ENCODE measurements at regions not wholly inside any gene's neighbourhood (a gene's known extent, or its start where the extent isn't known, plus 50 kb on each side); places are given as distances from the start of the nearest gene placed in this dataset.

DNA sequence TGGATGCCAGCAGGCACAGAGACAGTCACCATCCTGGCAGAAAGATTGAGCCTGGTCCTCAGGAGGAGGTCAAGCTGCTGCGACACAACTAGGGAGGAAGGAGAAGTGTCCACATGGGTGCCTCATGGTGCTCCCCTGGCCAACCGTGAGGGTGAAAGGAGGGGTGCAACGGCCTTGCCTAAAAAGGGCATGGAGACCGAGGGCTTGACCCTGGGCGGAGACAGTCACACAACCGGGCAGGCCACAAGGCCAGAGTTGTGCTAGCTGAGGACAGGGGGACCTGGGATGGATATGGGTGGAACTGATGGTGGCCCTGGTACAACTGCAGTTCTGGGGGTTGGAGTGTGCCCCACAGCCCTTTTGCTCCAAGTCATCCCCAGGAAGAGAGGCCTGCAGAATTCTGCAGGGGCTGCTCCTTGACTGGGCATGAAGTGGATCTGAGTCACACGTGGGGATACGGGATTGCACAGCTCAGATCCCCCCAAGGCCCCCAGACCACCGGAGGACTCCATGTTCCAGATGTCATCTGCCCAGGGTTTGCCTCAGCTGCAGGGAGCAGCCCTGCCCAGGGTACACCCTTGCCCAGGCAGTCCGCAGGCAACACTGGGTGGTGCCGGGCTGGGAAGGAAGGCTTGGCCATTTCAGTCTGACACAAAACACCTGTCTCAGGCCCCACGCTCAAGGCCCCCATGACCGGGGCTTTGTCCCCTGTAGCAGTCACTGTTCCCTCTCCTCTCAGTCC lies 602.3 kb upstream of the MGMT start:
- no peak overlapping the region for H3K4me3 ChIP-seq (ENCODE audit: low read length in 2 of 2)
- H3K4me1 ChIP-seq (ENCODE audit: control insufficient read depth in 2 of 2, insufficient read depth in 1 of 2, low read depth in 1 of 2, low read length in 2 of 2) = peaks cover 0 to 11% of the 10 kb centered on the region in 2 donors
- H3K4me2 ChIP-seq (ENCODE audit: insufficient read depth, low read length, poor library complexity, severe bottlenecking) = no peak overlapping the region
- no peaks in the 10 kb centered on the region for H3K27me3 ChIP-seq (ENCODE audit: control insufficient read depth in 3 of 3, insufficient read depth in 3 of 3, low read depth in 1 of 3, low read length in 3 of 3)
- no peak overlapping the region for H2BK15ac ChIP-seq (ENCODE audit: low read length)
- H2BK12ac ChIP-seq (ENCODE audit: low read length) = no peak overlapping the region
- peak overlapping the region; percentile 15 for H3K18ac ChIP-seq (ENCODE audit: low read length)
- H3K14ac ChIP-seq (ENCODE audit: low read length) = peak overlapping the region; percentile 40
- H2BK5ac ChIP-seq (ENCODE audit: low read length) = no peak overlapping the region
- no peak for DNase-seq (ENCODE audit: low spot score)
- no CpG with 5 or more reads among the region's 13 CpGs for WGBS, 2 donors (ENCODE audit: extremely low coverage in 2 of 2, insufficient read length in 2 of 2, insufficient replicate concordance in 1 of 2)
- H3K27ac ChIP-seq (replicated peaks; ENCODE audit: low read length) = no peak overlapping the region
- no peaks in the 10 kb centered on the region for H3K79me1 ChIP-seq (ENCODE audit: low read depth, low read length)
- no peak overlapping the region for H3K4ac ChIP-seq (ENCODE audit: low read length)
- no peak overlapping the region for H2BK120ac ChIP-seq (ENCODE audit: low read depth, low read length)
- no peak overlapping the region for H3K9ac ChIP-seq (ENCODE audit: low read depth, low read length, poor library complexity)
- no peak overlapping the region for H3K23ac ChIP-seq (ENCODE audit: low read depth, low read length, poor library complexity)
- no peaks in the 10 kb centered on the region for H3K36me3 ChIP-seq (replicated peaks in 1 of 2; ENCODE audit: control insufficient read depth in 2 of 2, insufficient read depth in 2 of 2, low read length in 2 of 2)
- no peaks in the 10 kb centered on the region for H3K9me3 ChIP-seq (replicated peaks in 1 of 2; ENCODE audit: control insufficient read depth in 2 of 2, insufficient read depth in 1 of 2, low read depth in 1 of 2, low read length in 2 of 2)
- H2AFZ ChIP-seq (ENCODE audit: low read length) = no peak overlapping the region
- H2AK5ac ChIP-seq (ENCODE audit: low read depth, low read length) = peak overlapping the region; percentile 70
- no peak overlapping the region for H4K91ac ChIP-seq (ENCODE audit: low read depth, low read length, poor library complexity)
- no peak overlapping the region for H4K8ac ChIP-seq (ENCODE audit: low read depth, low read length)

DNA sequence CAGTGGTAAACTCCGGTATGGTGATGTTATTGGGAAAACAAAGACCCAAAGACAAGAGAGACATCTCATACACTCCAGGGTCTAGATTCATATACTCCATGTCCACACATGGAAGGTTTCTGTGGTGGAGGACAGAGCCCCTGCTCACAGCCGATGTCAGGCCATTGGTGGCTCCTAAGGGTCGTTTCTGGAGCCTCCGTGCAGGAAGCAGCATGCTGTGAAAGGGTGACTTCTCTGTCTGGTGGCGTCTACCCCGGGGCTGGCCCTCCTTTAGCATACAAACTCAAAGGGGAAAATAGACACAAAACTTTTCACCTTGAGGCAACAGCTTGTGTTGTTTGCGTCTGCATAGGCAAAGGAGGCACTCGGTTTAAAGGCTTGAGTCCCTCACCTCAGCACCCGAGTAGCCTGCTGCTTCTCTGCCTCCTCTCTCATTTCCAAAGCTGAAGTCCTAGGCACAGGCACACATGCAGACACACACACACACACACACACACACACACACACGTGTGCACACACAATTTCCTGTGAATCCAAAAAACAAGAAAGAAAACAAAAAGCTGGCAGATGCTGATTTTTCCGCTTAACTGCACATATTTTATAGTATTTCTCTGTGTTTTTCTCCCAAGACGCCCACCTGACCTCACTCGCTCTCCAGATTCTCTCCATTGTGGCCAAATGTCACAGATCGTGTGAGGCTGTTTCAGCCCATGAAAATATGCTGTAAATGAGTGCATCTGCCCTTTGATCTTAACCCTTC lies 601.4 kb upstream of the MGMT start:
- no peak overlapping the region for H3K9ac ChIP-seq (ENCODE audit: low read depth, low read length, poor library complexity)
- H3K4ac ChIP-seq (ENCODE audit: low read length) = no peak overlapping the region
- no peak overlapping the region for H2AFZ ChIP-seq (ENCODE audit: low read length)
- no peak overlapping the region for H2BK120ac ChIP-seq (ENCODE audit: low read depth, low read length)
- no peak for DNase-seq (ENCODE audit: low spot score)
- no peak overlapping the region for H4K91ac ChIP-seq (ENCODE audit: low read depth, low read length, poor library complexity)
- no peak overlapping the region for H3K23ac ChIP-seq (ENCODE audit: low read depth, low read length, poor library complexity)
- H2BK15ac ChIP-seq (ENCODE audit: low read length) = no peak overlapping the region
- H3K4me1 ChIP-seq (ENCODE audit: control insufficient read depth in 2 of 2, insufficient read depth in 1 of 2, low read depth in 1 of 2, low read length in 2 of 2) = peaks cover 0 to 11% of the 10 kb centered on the region in 2 donors
- no peak overlapping the region for H3K4me3 ChIP-seq (ENCODE audit: low read length in 2 of 2)
- H3K4me2 ChIP-seq (ENCODE audit: insufficient read depth, low read length, poor library complexity, severe bottlenecking) = no peak overlapping the region
- H3K27ac ChIP-seq (replicated peaks; ENCODE audit: low read length) = no peak overlapping the region
- H3K36me3 ChIP-seq (replicated peaks in 1 of 2; ENCODE audit: control insufficient read depth in 2 of 2, insufficient read depth in 2 of 2, low read length in 2 of 2) = no peaks in the 10 kb centered on the region
- no peak overlapping the region for H2BK5ac ChIP-seq (ENCODE audit: low read length)
- no peaks in the 10 kb centered on the region for H3K27me3 ChIP-seq (ENCODE audit: control insufficient read depth in 3 of 3, insufficient read depth in 3 of 3, low read depth in 1 of 3, low read length in 3 of 3)
- no peak overlapping the region for H2AK5ac ChIP-seq (ENCODE audit: low read depth, low read length)
- H3K9me3 ChIP-seq (replicated peaks in 1 of 2; ENCODE audit: control insufficient read depth in 2 of 2, insufficient read depth in 1 of 2, low read depth in 1 of 2, low read length in 2 of 2) = no peaks in the 10 kb centered on the region
- H3K18ac ChIP-seq (ENCODE audit: low read length) = peak overlapping the region; percentile 29
- H4K8ac ChIP-seq (ENCODE audit: low read depth, low read length) = no peak overlapping the region
- no peak overlapping the region for H3K14ac ChIP-seq (ENCODE audit: low read length)
- no peak overlapping the region for H2BK12ac ChIP-seq (ENCODE audit: low read length)
- WGBS, 2 donors (ENCODE audit: extremely low coverage in 2 of 2, insufficient read length in 2 of 2, insufficient replicate concordance in 1 of 2) = no CpG with 5 or more reads among the region's 14 CpGs
- no peaks in the 10 kb centered on the region for H3K79me1 ChIP-seq (ENCODE audit: low read depth, low read length)

DNA sequence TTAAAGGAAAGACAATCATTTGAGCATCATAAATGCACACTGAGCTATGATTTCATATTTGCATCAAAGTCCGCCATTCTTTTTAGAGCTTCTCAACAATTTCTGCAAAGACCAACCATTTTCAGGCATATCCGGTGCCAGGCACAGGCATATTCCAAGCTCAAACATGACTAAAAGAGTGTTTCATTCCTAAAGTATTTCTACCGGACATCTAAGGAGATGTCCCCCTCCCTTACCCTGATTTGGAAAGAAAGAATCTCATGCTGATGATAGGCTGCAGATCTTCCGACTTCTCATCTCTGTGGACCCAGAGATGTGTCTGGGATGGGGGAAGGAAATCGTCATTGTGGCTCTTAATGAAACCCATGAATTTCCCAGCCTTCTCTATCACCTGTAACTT lies 600.5 kb upstream of the MGMT start:
- WGBS, 2 donors (ENCODE audit: extremely low coverage in 2 of 2, insufficient read length in 2 of 2, insufficient replicate concordance in 1 of 2) = no CpG with 5 or more reads among the region's 5 CpGs
- no peak overlapping the region for H3K27ac ChIP-seq (replicated peaks; ENCODE audit: low read length)

DNA sequence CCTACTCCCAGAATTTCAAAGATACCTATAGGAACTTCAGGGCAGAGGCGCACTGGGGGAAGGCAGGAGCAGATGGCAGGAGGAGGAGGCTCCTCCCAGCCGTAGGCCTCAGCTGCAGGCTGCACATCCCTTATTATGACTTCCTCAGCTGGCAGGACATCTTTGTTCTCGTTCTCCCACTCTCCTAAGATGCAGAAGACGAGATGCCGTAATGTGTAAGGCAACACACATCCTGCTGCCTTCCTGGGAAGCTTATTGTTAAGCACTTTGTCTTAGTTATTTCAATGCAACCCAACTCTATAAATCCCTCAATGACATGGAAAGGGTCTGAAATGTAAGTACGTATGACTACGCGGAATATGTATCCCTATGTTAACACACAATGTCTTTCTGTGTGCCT lies 599.8 kb upstream of the MGMT start:
- H3K27me3 ChIP-seq (ENCODE audit: control insufficient read depth in 3 of 3, insufficient read depth in 3 of 3, low read depth in 1 of 3, low read length in 3 of 3) = no peaks in the 10 kb centered on the region
- no peak overlapping the region for H4K91ac ChIP-seq (ENCODE audit: low read depth, low read length, poor library complexity)
- no peak overlapping the region for H2AK5ac ChIP-seq (ENCODE audit: low read depth, low read length)
- no peak overlapping the region for H2AFZ ChIP-seq (ENCODE audit: low read length)
- no peak overlapping the region for H2BK120ac ChIP-seq (ENCODE audit: low read depth, low read length)
- no peak overlapping the region for H3K14ac ChIP-seq (ENCODE audit: low read length)
- H3K23ac ChIP-seq (ENCODE audit: low read depth, low read length, poor library complexity) = no peak overlapping the region
- no peak for DNase-seq (ENCODE audit: low spot score)
- H2BK5ac ChIP-seq (ENCODE audit: low read length) = no peak overlapping the region
- no peak overlapping the region for H3K27ac ChIP-seq (replicated peaks; ENCODE audit: low read length)
- no peaks in the 10 kb centered on the region for H3K36me3 ChIP-seq (replicated peaks in 1 of 2; ENCODE audit: control insufficient read depth in 2 of 2, insufficient read depth in 2 of 2, low read length in 2 of 2)
- no peak overlapping the region for H2BK15ac ChIP-seq (ENCODE audit: low read length)
- no peaks in the 10 kb centered on the region for H3K79me1 ChIP-seq (ENCODE audit: low read depth, low read length)
- H3K4me2 ChIP-seq (ENCODE audit: insufficient read depth, low read length, poor library complexity, severe bottlenecking) = no peak overlapping the region
- H4K8ac ChIP-seq (ENCODE audit: low read depth, low read length) = no peak overlapping the region
- no peak overlapping the region for H3K4me3 ChIP-seq (ENCODE audit: low read length in 2 of 2)
- H3K4ac ChIP-seq (ENCODE audit: low read length) = no peak overlapping the region
- H3K4me1 ChIP-seq (ENCODE audit: control insufficient read depth in 2 of 2, insufficient read depth in 1 of 2, low read depth in 1 of 2, low read length in 2 of 2) = peaks cover 0 to 11% of the 10 kb centered on the region in 2 donors
- no CpG with 5 or more reads among the region's 8 CpGs for WGBS, 2 donors (ENCODE audit: extremely low coverage in 2 of 2, insufficient read length in 2 of 2, insufficient replicate concordance in 1 of 2)
- no peak overlapping the region for H3K18ac ChIP-seq (ENCODE audit: low read length)
- H3K9ac ChIP-seq (ENCODE audit: low read depth, low read length, poor library complexity) = no peak overlapping the region
- H2BK12ac ChIP-seq (ENCODE audit: low read length) = no peak overlapping the region
- H3K9me3 ChIP-seq (replicated peaks in 1 of 2; ENCODE audit: control insufficient read depth in 2 of 2, insufficient read depth in 1 of 2, low read depth in 1 of 2, low read length in 2 of 2) = no peaks in the 10 kb centered on the region

More for the DNA sequence above, 600.5 kb upstream of the MGMT start:
- H2AFZ ChIP-seq (ENCODE audit: low read length) = no peak overlapping the region
- H3K14ac ChIP-seq (ENCODE audit: low read length) = no peak overlapping the region
- no peak overlapping the region for H2BK12ac ChIP-seq (ENCODE audit: low read length)
- H3K9ac ChIP-seq (ENCODE audit: low read depth, low read length, poor library complexity) = no peak overlapping the region
- no peak overlapping the region for H2BK120ac ChIP-seq (ENCODE audit: low read depth, low read length)
- no peak overlapping the region for H4K8ac ChIP-seq (ENCODE audit: low read depth, low read length)
- H3K4ac ChIP-seq (ENCODE audit: low read length) = no peak overlapping the region
- DNase-seq (ENCODE audit: low spot score) = no peak
- H4K91ac ChIP-seq (ENCODE audit: low read depth, low read length, poor library complexity) = no peak overlapping the region
- no peak overlapping the region for H2BK15ac ChIP-seq (ENCODE audit: low read length)
- H3K18ac ChIP-seq (ENCODE audit: low read length) = no peak overlapping the region
- no peak overlapping the region for H3K4me2 ChIP-seq (ENCODE audit: insufficient read depth, low read length, poor library complexity, severe bottlenecking)
- H3K4me3 ChIP-seq (ENCODE audit: low read length in 2 of 2) = no peak overlapping the region
- no peak overlapping the region for H3K23ac ChIP-seq (ENCODE audit: low read depth, low read length, poor library complexity)
- H3K79me1 ChIP-seq (ENCODE audit: low read depth, low read length) = no peaks in the 10 kb centered on the region
- H3K27me3 ChIP-seq (ENCODE audit: control insufficient read depth in 3 of 3, insufficient read depth in 3 of 3, low read depth in 1 of 3, low read length in 3 of 3) = no peaks in the 10 kb centered on the region
- H2BK5ac ChIP-seq (ENCODE audit: low read length) = no peak overlapping the region
- H3K4me1 ChIP-seq (ENCODE audit: control insufficient read depth in 2 of 2, insufficient read depth in 1 of 2, low read depth in 1 of 2, low read length in 2 of 2) = peaks cover 0 to 11% of the 10 kb centered on the region in 2 donors
- H2AK5ac ChIP-seq (ENCODE audit: low read depth, low read length) = no peak overlapping the region
- H3K9me3 ChIP-seq (replicated peaks in 1 of 2; ENCODE audit: control insufficient read depth in 2 of 2, insufficient read depth in 1 of 2, low read depth in 1 of 2, low read length in 2 of 2) = no peaks in the 10 kb centered on the region
- H3K36me3 ChIP-seq (replicated peaks in 1 of 2; ENCODE audit: control insufficient read depth in 2 of 2, insufficient read depth in 2 of 2, low read length in 2 of 2) = no peaks in the 10 kb centered on the region

All from neuronal stem cell (in vitro differentiated cells).